ENCODE measurements at regions not wholly inside any gene's neighbourhood (a gene's known extent, or its start where the extent isn't known, plus 50 kb on each side); places are given as distances from the start of the nearest gene placed in this dataset.

GRCh38 chr21:22044431-22044830 lies 1046.2 kb downstream of the NCAM2 start:
- no peak overlapping the region for H3K4me2 ChIP-seq
- H3K9me3 ChIP-seq (ENCODE audit: low read depth) = no peaks in the 10 kb centered on the region
- H3K36me3 Mint-ChIP-seq = no peaks in the 10 kb centered on the region
- no peaks in the 10 kb centered on the region for H3K27me3 ChIP-seq
- no peaks in the 10 kb centered on the region for H3K27me3 Mint-ChIP-seq (ENCODE audit: insufficient read depth, low read depth)
- H3K9me3 Mint-ChIP-seq = peaks cover 3% of the 10 kb centered on the region
- no peaks in the 10 kb centered on the region for H3K79me2 ChIP-seq (ENCODE audit: low read depth)
- H3K27ac Mint-ChIP-seq = no peak overlapping the region
- H3K4me3 ChIP-seq = no peak overlapping the region
- H3K27ac ChIP-seq = no peak overlapping the region
- H3K4me3 Mint-ChIP-seq = no peak overlapping the region
- H4K20me1 ChIP-seq (ENCODE audit: low read depth) = no peaks in the 10 kb centered on the region
- TF ChIP-seq CTCF (IDR thresholded peaks at IDR 0.05) (no peak), EZH2 (IDR thresholded peaks at IDR 0.05) (no peak), EZH2phosphoT487 (IDR thresholded peaks at IDR 0.05) (no peak)
- H2AFZ ChIP-seq (replicated peaks) = no peak overlapping the region
- H3K4me1 ChIP-seq = no peaks in the 10 kb centered on the region
- no peaks in the 10 kb centered on the region for H3K36me3 ChIP-seq
- no peak for DNase-seq (ENCODE audit: low spot score)
- H3K9ac ChIP-seq = no peak overlapping the region
- H3F3A ChIP-seq (ENCODE audit: low read depth) = no peaks in the 10 kb centered on the region
- H3K4me1 Mint-ChIP-seq = no peaks in the 10 kb centered on the region

- H3K9me3 ChIP-seq (ENCODE audit: low read depth) = no peaks in the 10 kb centered on the region
- no peak overlapping the region for H3K4me2 ChIP-seq
- Mint-ChIP-seq H3K27me3 (ENCODE audit: insufficient read depth, low read depth) (no peaks in the 10 kb centered on the region), H3K36me3 (no peaks in the 10 kb centered on the region), H3K4me1 (no peaks in the 10 kb centered on the region), H3K4me3 (no peak overlapping the region), H3K9me3 (no peaks in the 10 kb centered on the region), H3K27ac (no peak overlapping the region)
- no peak overlapping the region for H3K4me3 ChIP-seq
- H3K79me2 ChIP-seq (ENCODE audit: low read depth) = no peaks in the 10 kb centered on the region
- H3K27me3 ChIP-seq = no peaks in the 10 kb centered on the region
- H2AFZ ChIP-seq (replicated peaks) = no peak overlapping the region
- no peak overlapping the region for H3K27ac ChIP-seq
- no peak for DNase-seq (ENCODE audit: low spot score)
- H3K9ac ChIP-seq = no peak overlapping the region
- no peaks in the 10 kb centered on the region for H3K4me1 ChIP-seq
- TF ChIP-seq CTCF (IDR thresholded peaks at IDR 0.05) = no peak
- no peak for TF ChIP-seq EZH2phosphoT487 (IDR thresholded peaks at IDR 0.05)
- TF ChIP-seq EZH2 (IDR thresholded peaks at IDR 0.05) = no peak
- no peaks in the 10 kb centered on the region for H3K36me3 ChIP-seq
- H4K20me1 ChIP-seq (ENCODE audit: low read depth) = no peaks in the 10 kb centered on the region
- H3F3A ChIP-seq (ENCODE audit: low read depth) = no peaks in the 10 kb centered on the region
Measured at GRCh38 chr21:22046576-22046975, 1048.4 kb downstream of the NCAM2 start.

GRCh38 chr21:22056904-22057303 lies 1058.7 kb downstream of the NCAM2 start:
- H3K4me1 ChIP-seq = no peaks in the 10 kb centered on the region
- H3K9me3 ChIP-seq (ENCODE audit: low read depth) = no peaks in the 10 kb centered on the region
- no peak overlapping the region for H3K4me2 ChIP-seq
- H3K4me1 Mint-ChIP-seq = no peaks in the 10 kb centered on the region
- H4K20me1 ChIP-seq (ENCODE audit: low read depth) = no peaks in the 10 kb centered on the region
- H3K9me3 Mint-ChIP-seq = no peaks in the 10 kb centered on the region
- no peaks in the 10 kb centered on the region for H3K36me3 ChIP-seq
- H3K4me3 Mint-ChIP-seq = no peak overlapping the region
- H3K27me3 ChIP-seq = no peaks in the 10 kb centered on the region
- H3K36me3 Mint-ChIP-seq = no peaks in the 10 kb centered on the region
- no peak overlapping the region for H2AFZ ChIP-seq (replicated peaks)
- no peak overlapping the region for H3K9ac ChIP-seq
- no peak overlapping the region for H3K27ac ChIP-seq
- TF ChIP-seq EZH2phosphoT487 (IDR thresholded peaks at IDR 0.05) (no peak), EZH2 (IDR thresholded peaks at IDR 0.05) (no peak), CTCF (IDR thresholded peaks at IDR 0.05) (no peak)
- no peak overlapping the region for H3K4me3 ChIP-seq
- DNase-seq (ENCODE audit: low spot score) = no peak
- no peaks in the 10 kb centered on the region for H3K79me2 ChIP-seq (ENCODE audit: low read depth)
- H3K27ac Mint-ChIP-seq = no peak overlapping the region
- H3K27me3 Mint-ChIP-seq (ENCODE audit: insufficient read depth, low read depth) = peaks cover 6% of the 10 kb centered on the region
- H3F3A ChIP-seq (ENCODE audit: low read depth) = no peaks in the 10 kb centered on the region

Data from neural progenitor cell (in vitro differentiated cells).